H1 (cell line): ENCODE measurements at regions not wholly inside any gene's neighbourhood (a gene's known extent, or its start where the extent isn't known, plus 50 kb on each side); places are given as distances from the start of the nearest gene placed in this dataset.
"Not testable (repeated sequence)": the region's sequence is repeated elsewhere in the genome, so short reads cannot be mapped to it uniquely, and the experiment has no call there.

Experiments
- CTCF ChIA-PET: fragments of 300-600 bp; sonication (Branson Sonifier 250); formaldehyde crosslinking; loops from one replicate; lab custom pipeline; 2021; ENCODE audit not compliant: partially characterized antibody; lab: Charles Lee
- POLR2A ChIA-PET: fragments of 300-600 bp; sonication (Branson Sonifier 250); formaldehyde crosslinking; loops from one replicate; lab custom pipeline; 2021; ENCODE audit warnings: inconsistent platforms; ENCODE audit not compliant: partially characterized antibody; lab: Charles Lee
- DNase-seq, 2 experiments: peaks; one replicate each; pipeline versions ENCODE4 v3.0.0 to v3.0.0-alpha.2; 2010 to 2022; ENCODE audit warnings: low spot score in 2 of 2, low read depth in 1 of 2, mixed read lengths in 1 of 2
- FAIRE-seq: peaks from 2 replicates; lab custom pipeline; 2011; peaks lifted over from hg19 to GRCh38; lab: Jason Lieb, UNC
- H2AFZ ChIP-seq: 2 replicates; pipeline ENCODE4 v1.8.1; 2012; ENCODE audit warnings: low read length, inconsistent platforms
- H2AK5ac ChIP-seq: 2 replicates; pipeline ENCODE4 v1.6.1; 2013; ENCODE audit warnings: low read depth, low read length
- H2BK120ac ChIP-seq: replicated peaks from 2 replicates; pipeline ENCODE3; 2013; ENCODE audit warnings: low read depth, low read length, inconsistent platforms
- H2BK12ac ChIP-seq: 2 replicates; pipeline ENCODE4 v1.6.1; 2013; ENCODE audit warnings: low read depth, low read length
- H2BK15ac ChIP-seq: 2 replicates; pipeline ENCODE4 v1.6.1; 2013; ENCODE audit warnings: low read length
- H2BK20ac ChIP-seq: 2 replicates; pipeline ENCODE4 v1.6.1; 2013; ENCODE audit warnings: low read length
- H2BK5ac ChIP-seq: 2 replicates; pipeline ENCODE4 v1.6.1; 2013; ENCODE audit warnings: low read depth, low read length
- H3K14ac ChIP-seq: 2 replicates; pipeline ENCODE4 v1.6.1; 2013; ENCODE audit warnings: inconsistent platforms; ENCODE audit not compliant: insufficient read length
- H3K18ac ChIP-seq: 2 replicates; pipeline ENCODE4 v1.6.1; 2013; ENCODE audit warnings: low read length; ENCODE audit errors: extremely low read depth
- H3K23ac ChIP-seq: 2 replicates; pipeline ENCODE4 v1.6.1; 2013; ENCODE audit warnings: inconsistent platforms; ENCODE audit not compliant: insufficient read length
- H3K23me2 ChIP-seq: 2 replicates; pipeline ENCODE4 v1.6.1; 2013; ENCODE audit warnings: low read depth, low read length
- H3K27ac ChIP-seq: 2 replicates; pipeline ENCODE4 v1.6.1; 2011; ENCODE audit warnings: low read depth, low read length, inconsistent platforms
- H3K27me3 ChIP-seq, 4 experiments: replicated peaks in 1 of 4; 1 replicate in 1 of 4; 2 replicates in 3 of 4; pipeline versions ENCODE4 v1.6.1 to v1.8.1; 2011 to 2013; ENCODE audit warnings: low read length in 3 of 4, mild to moderate bottlenecking in 3 of 4, inconsistent platforms in 2 of 4, mixed read lengths in 2 of 4, moderate library complexity in 1 of 4; ENCODE audit not compliant: control insufficient read depth in 3 of 4, insufficient read depth in 3 of 4; ENCODE audit errors: extremely low read depth in 1 of 4
- H3K36me3 ChIP-seq, 4 experiments: 2 replicates each; pipeline versions ENCODE4 v1.6.1 to v1.8.1; 2011 to 2013; ENCODE audit warnings: mild to moderate bottlenecking in 4 of 4, low read length in 3 of 4, moderate library complexity in 2 of 4, control low read depth in 1 of 4, inconsistent platforms in 1 of 4; ENCODE audit not compliant: insufficient read depth in 4 of 4, control insufficient read depth in 2 of 4
- H3K4ac ChIP-seq: replicated peaks from 2 replicates; pipeline ENCODE3; 2013; ENCODE audit warnings: low read length, low read depth, mixed read lengths, inconsistent platforms; ENCODE audit not compliant: insufficient read length
- H3K4me1 ChIP-seq, 4 experiments: replicated peaks in 1 of 4; 1 replicate in 1 of 4; 2 replicates in 3 of 4; pipeline versions ENCODE4 v1.6.1 to v1.8.1; 2011 to 2013; ENCODE audit warnings: low read length in 3 of 4, inconsistent platforms in 2 of 4, mixed read lengths in 1 of 4; ENCODE audit not compliant: insufficient read depth in 4 of 4, control insufficient read depth in 3 of 4
- H3K4me2 ChIP-seq, 2 experiments: 2 replicates each; pipeline versions ENCODE4 v1.6.1 to v1.8.1; 2011 to 2013; ENCODE audit warnings: low read depth in 2 of 2, low read length in 2 of 2, control low read depth in 1 of 2, inconsistent platforms in 1 of 2, mild to moderate bottlenecking in 1 of 2; ENCODE audit not compliant: insufficient read depth in 1 of 2
- H3K4me3 ChIP-seq, 4 experiments: fragments of 200-600, 300-600 bp in 1 of 4; sonication (generic), shearing (Covaris generic), sonication (Bioruptor Twin) in 1 of 4; 2 replicates each; pipeline versions ENCODE4 v1.5.1 to v1.8.1; 2011 to 2016; ENCODE audit warnings: low read length in 4 of 4, low read depth in 3 of 4, control low read depth in 2 of 4, inconsistent platforms in 2 of 4, mild to moderate bottlenecking in 2 of 4, mixed read lengths in 1 of 4, moderate library complexity in 1 of 4; ENCODE audit not compliant: insufficient read depth in 2 of 4; ENCODE audit errors: extremely low read depth in 1 of 4
- H3K56ac ChIP-seq: replicated peaks from 2 replicates; pipeline ENCODE3; 2013; ENCODE audit warnings: low read depth, mild to moderate bottlenecking, mixed read lengths, low read length, inconsistent platforms; ENCODE audit not compliant: insufficient read length
- H3K79me1 ChIP-seq: 2 replicates; pipeline ENCODE4 v1.6.1; 2013; ENCODE audit warnings: low read depth, low read length, control low read depth
- H3K79me2 ChIP-seq, 2 experiments: 2 replicates each; pipeline versions ENCODE4 v1.6.1 to v1.8.1; 2012 to 2013; ENCODE audit warnings: low read length in 2 of 2, mild to moderate bottlenecking in 2 of 2, inconsistent platforms in 1 of 2; ENCODE audit not compliant: insufficient read depth in 2 of 2, control insufficient read depth in 1 of 2
- H3K9ac ChIP-seq, 4 experiments: replicated peaks in 1 of 4; 1 replicate in 1 of 4; 2 replicates in 3 of 4; pipeline versions ENCODE4 v1.6.1 to v1.8.1; 2011 to 2013; ENCODE audit warnings: low read depth in 3 of 4, low read length in 3 of 4, control low read depth in 2 of 4, mild to moderate bottlenecking in 2 of 4, moderate library complexity in 2 of 4, inconsistent platforms in 1 of 4; ENCODE audit errors: extremely low read depth in 1 of 4
- H3K9me3 ChIP-seq, 2 experiments: 2 replicates each; pipeline versions ENCODE4 v1.6.1 to v1.8.1; 2012 to 2013; ENCODE audit warnings: mild to moderate bottlenecking in 2 of 2, moderate library complexity in 2 of 2, control low read depth in 1 of 2, inconsistent platforms in 1 of 2, low read depth in 1 of 2, low read length in 1 of 2, mixed read lengths in 1 of 2; ENCODE audit not compliant: insufficient read depth in 2 of 2
- H4K20me1 ChIP-seq, 2 experiments: replicated peaks in 1 of 2; 2 replicates each; pipeline versions ENCODE3 to v1.8.1; 2011 to 2013; ENCODE audit warnings: inconsistent platforms in 2 of 2, low read length in 2 of 2, mild to moderate bottlenecking in 1 of 2; ENCODE audit not compliant: insufficient read depth in 2 of 2, control insufficient read depth in 1 of 2
- H4K5ac ChIP-seq: 2 replicates; pipeline ENCODE4 v1.6.1; 2013; ENCODE audit warnings: low read length, low read depth, mixed read lengths, inconsistent platforms; ENCODE audit not compliant: insufficient read length
- H4K8ac ChIP-seq: 2 replicates; pipeline ENCODE4 v1.8.0; 2013; ENCODE audit warnings: mild to moderate bottlenecking, moderate library complexity, low read length, inconsistent platforms; ENCODE audit not compliant: insufficient read depth; ENCODE audit errors: extremely low read depth
- H4K91ac ChIP-seq: replicated peaks from 2 replicates; pipeline ENCODE3; 2013; ENCODE audit warnings: low read length, mixed read lengths, inconsistent platforms; ENCODE audit not compliant: insufficient read length
- KDM5A ChIP-seq: fragments of 200-600 bp; IDR thresholded peaks from 2 replicates; pipeline ENCODE4 v1.7.1; 2012; ENCODE audit warnings: mild to moderate bottlenecking, low read length, inconsistent platforms, mixed read lengths
- RFX5 ChIP-seq: IDR thresholded peaks from 2 replicates; pipeline ENCODE4 v1.6.1; 2011; ENCODE audit warnings: low read depth, low read length, improper control_type of control experiment, borderline replicate concordance
- WGBS, 2 experiments: shearing (Covaris generic) in 1 of 2; methylation state at CpG; one replicate each; pipeline versions ENCODE4 v1.1.6 to v1.1.7; 2013 to 2015; ENCODE audit warnings: low lambda C conversion rate in 2 of 2, mixed read lengths in 2 of 2, inconsistent platforms in 1 of 2, low coverage in 1 of 2, missing lambda C conversion rate in 1 of 2; ENCODE audit not compliant: insufficient replicate concordance in 2 of 2, insufficient coverage in 1 of 2, insufficient read length in 1 of 2; ENCODE audit errors: extremely low coverage in 1 of 2, missing lambda C conversion rate in 1 of 2; 5-methylcytosine and 5-hydroxymethylcytosine counted together

GRCh38 chr1:103273106-103273505 is 164.8 kb upstream of the COL11A1 start (continued):
- TF ChIP-seq KDM5A (no peak), RFX5 (no peak)
- TF ChIP-seq, all 59 proteins: peak for 0

GRCh38 chr1:103271471-103271870 is 163.1 kb upstream of the COL11A1 start:
- H3K27me3 ChIP-seq, H2BK20ac ChIP-seq, H3K23ac ChIP-seq, H3K23me2 ChIP-seq, H3K4me2 ChIP-seq, H3K56ac ChIP-seq, H3K18ac ChIP-seq, H2AK5ac ChIP-seq, H3K4me1 ChIP-seq, H4K20me1 ChIP-seq, H3K9me3 ChIP-seq, H3K4me3 ChIP-seq, H3K36me3 ChIP-seq, H3K4ac ChIP-seq, POLR2A ChIA-PET, H4K5ac ChIP-seq, H2BK12ac ChIP-seq, H3K27ac ChIP-seq, H3K14ac ChIP-seq, H2BK15ac ChIP-seq, H3K79me2 ChIP-seq, H4K91ac ChIP-seq, DNase-seq, H2BK5ac ChIP-seq, H2AFZ ChIP-seq, H3K9ac ChIP-seq, H4K8ac ChIP-seq, H2BK120ac ChIP-seq, H3K79me1 ChIP-seq, FAIRE-seq: not testable (repeated sequence)
- CTCF ChIA-PET, result interaction anchor here (1.2 kb wide), 1 partner anchor 139 kb away, joined by 4 read pairs; no protein-coding TSS in a partner anchor
- 91% methylated on average over 1 of the region's 1 CpG; no CpG with 5 or more reads in 1 of the 2 experiments for WGBS, 2 experiments
